B cell (primary cell): ENCODE measurements at regions not wholly inside any gene's neighbourhood (a gene's known extent, or its start where the extent isn't known, plus 50 kb on each side); places are given as distances from the start of the nearest gene placed in this dataset.

Source experiments
- ATAC-seq: fragments of 200-7000 bp; cut with Tn5 transposase; one replicate; pipeline ENCODE4 v1.10.0; 2021; ENCODE audit warnings: low read depth, mild to moderate bottlenecking, moderate number of reproducible peaks, moderate library complexity
- CTCF ChIA-PET: fragments of 350-600 bp; sonication (Branson Sonifier 250); formaldehyde crosslinking; loops from one replicate; lab custom pipeline; 2021; ENCODE audit warnings: antibody characterized with exemption, inconsistent platforms; lab: Charles Lee
- POLR2A ChIA-PET: fragments of 350-600 bp; sonication (Branson Sonifier 250); formaldehyde crosslinking; loops from one replicate; lab custom pipeline; 2021; ENCODE audit warnings: antibody characterized with exemption; lab: Charles Lee
- DNase-seq: peaks from one replicate; pipeline ENCODE4 v3.0.0; 2013
- H2AFZ ChIP-seq: 2 replicates; pipeline ENCODE4 v1.6.1; 2012; ENCODE audit warnings: mild to moderate bottlenecking, low read depth, low read length; ENCODE audit not compliant: insufficient read depth, poor library complexity, severe bottlenecking
- H3K27ac ChIP-seq, 2 donors: 1 replicate in 1 of 2; 2 replicates in 1 of 2; pipeline ENCODE4 v1.5.1; 2012 to 2013; ENCODE audit warnings: low read length in 2 of 2, mild to moderate bottlenecking in 2 of 2, moderate library complexity in 1 of 2
- H3K27me3 ChIP-seq, 4 experiments: fragments of 200-600 bp in 1 of 4; sonication (generic) in 1 of 4; replicated peaks in 1 of 4; 1 replicate in 2 of 4; 2 replicates in 2 of 4; pipeline versions ENCODE4 v1.6.1 to v1.7.0; 2013 to 2016; ENCODE audit warnings: low read length in 3 of 4, mild to moderate bottlenecking in 2 of 4, mixed read lengths in 1 of 4, moderate library complexity in 1 of 4; ENCODE audit not compliant: insufficient read depth in 4 of 4, control insufficient read depth in 3 of 4; ENCODE audit errors: control extremely low read depth in 1 of 4
- H3K36me3 ChIP-seq, 2 experiments: replicated peaks in 1 of 2; 1 replicate in 1 of 2; 2 replicates in 1 of 2; pipeline versions ENCODE4 v1.6.1 to v1.7.1; 2013; ENCODE audit warnings: low read length in 1 of 2; ENCODE audit not compliant: insufficient read depth in 2 of 2, control insufficient read depth in 1 of 2; ENCODE audit errors: control extremely low read depth in 1 of 2, extremely low read depth in 1 of 2
- H3K4me1 ChIP-seq, 2 donors: fragments of 200-600 bp in 1 of 2; sonication (generic) in 1 of 2; 1 replicate in 1 of 2; 2 replicates in 1 of 2; pipeline versions ENCODE4 v1.5.1 to v1.6.1; 2013 to 2017; ENCODE audit warnings: low read length in 2 of 2; ENCODE audit not compliant: control insufficient read depth in 2 of 2, insufficient read depth in 2 of 2
- H3K4me2 ChIP-seq: replicated peaks from 2 replicates; pipeline ENCODE3; 2012; ENCODE audit warnings: mild to moderate bottlenecking, low read depth, low read length; ENCODE audit not compliant: poor library complexity, severe bottlenecking
- H3K4me3 ChIP-seq, 5 experiments: fragments of 200-600 bp in 1 of 5; sonication (generic) in 1 of 5; 1 replicate in 3 of 5; 2 replicates in 2 of 5; pipeline versions ENCODE4 v1.5.1 to v1.7.0; 2011 to 2016; ENCODE audit warnings: low read length in 4 of 5, mild to moderate bottlenecking in 4 of 5, low read depth in 2 of 5, control low read depth in 1 of 5, moderate library complexity in 1 of 5; ENCODE audit not compliant: insufficient read depth in 1 of 5; ENCODE audit errors: control extremely low read depth in 1 of 5, extremely low read depth in 1 of 5
- H3K79me2 ChIP-seq: fragments of 200-600 bp; sonication (generic); one replicate; pipeline ENCODE4 v1.6.0; 2016; ENCODE audit warnings: low read length; ENCODE audit not compliant: control insufficient read depth, insufficient read depth
- H3K9ac ChIP-seq: fragments of 200-600 bp; sonication (generic); 2 replicates; pipeline ENCODE4 v1.6.1; 2017; ENCODE audit warnings: mild to moderate bottlenecking, low read length, moderate library complexity
- H3K9me3 ChIP-seq, 3 donors: one replicate each; pipeline versions ENCODE4 v1.6.1 to v1.7.1; 2013; ENCODE audit warnings: low read length in 2 of 3; ENCODE audit not compliant: control insufficient read depth in 2 of 3, insufficient read depth in 1 of 3; ENCODE audit errors: control extremely low read depth in 1 of 3
- H4K20me1 ChIP-seq: 2 replicates; pipeline ENCODE4 v1.6.0; 2012; ENCODE audit warnings: mild to moderate bottlenecking, low read length; ENCODE audit not compliant: insufficient read depth, control insufficient read depth, poor library complexity, severe bottlenecking
- H3K27ac Mint-ChIP-seq: one replicate; pipeline ENCODE4 v1.8.0; 2021; ENCODE audit warnings: mixed read lengths
- H3K27me3 Mint-ChIP-seq: one replicate; pipeline ENCODE4 v1.8.0; 2021; ENCODE audit warnings: mixed read lengths
- H3K4me1 Mint-ChIP-seq: one replicate; pipeline ENCODE4 v1.8.0; 2021; ENCODE audit warnings: mixed read lengths
- H3K4me3 Mint-ChIP-seq: one replicate; pipeline ENCODE4 v1.8.0; 2021; ENCODE audit warnings: mixed read lengths
- H3K9me3 Mint-ChIP-seq: one replicate; pipeline ENCODE4 v1.8.0; 2022; ENCODE audit warnings: mixed read lengths; ENCODE audit not compliant: insufficient read depth
- CTCF ChIP-seq: fragments of 200-600 bp; IDR thresholded peaks from one replicate; pipeline ENCODE4 v1.8.0; 2022; ENCODE audit warnings: antibody characterized with exemption, mild to moderate bottlenecking
- EZH2 ChIP-seq: IDR thresholded peaks from 2 replicates; pipeline ENCODE4 v1.6.1; 2012; ENCODE audit warnings: borderline replicate concordance, low read depth, mild to moderate bottlenecking, moderate library complexity, low read length; ENCODE audit not compliant: insufficient read depth, poor library complexity, severe bottlenecking
- WGBS: methylation state at CpG from one replicate; pipeline ENCODE4 v1.1.5; 2013; ENCODE audit warnings: missing lambda C conversion rate; ENCODE audit not compliant: insufficient coverage; 5-methylcytosine and 5-hydroxymethylcytosine counted together
- intact Hi-C: fragments of 100-400 bp; cut with micrococcal nuclease; formaldehyde crosslinking; loops from one replicate; pipeline ENCODE4 v1.10.0; 2022

GRCh38 chrX:63934160-63934559, 149.1 kb upstream of the ARHGEF9 start:
- no peaks in the 10 kb centered on the region for H3K9me3 Mint-ChIP-seq
- no CpG with 5 or more reads among the region's 1 CpG for WGBS
- no peak for ATAC-seq
- Histone ChIP-seq H3K4me3 (no peak overlapping the region), H3K27ac (no peak overlapping the region), H2AFZ (no peak overlapping the region), H4K20me1 (no peaks in the 10 kb centered on the region), H3K9ac (no peak overlapping the region), H3K4me2 (no peak overlapping the region), H3K9me3 (peaks cover 0 to 7% (median 0%) of the 10 kb centered on the region in 3 donors), H3K27me3 (no peaks in the 10 kb centered on the region), H3K36me3 (no peaks in the 10 kb centered on the region), H3K79me2 (no peaks in the 10 kb centered on the region), H3K4me1 (no peaks in the 10 kb centered on the region)
- H3K27me3 Mint-ChIP-seq, result no peaks in the 10 kb centered on the region
- TF ChIP-seq CTCF, result no peak
- TF ChIP-seq EZH2, result no peak
- DNase-seq, result no peak
- CTCF ChIA-PET, result no interaction called here
- POLR2A ChIA-PET, result no interaction called here
- no peak overlapping the region for H3K27ac Mint-ChIP-seq
- no peaks in the 10 kb centered on the region for H3K4me1 Mint-ChIP-seq
- H3K4me3 Mint-ChIP-seq, result no peak overlapping the region
- intact Hi-C loops, result no loop called here

- Mint-ChIP-seq H3K27me3 (no peaks in the 10 kb centered on the region), H3K9me3 (no peaks in the 10 kb centered on the region), H3K4me3 (no peak overlapping the region), H3K27ac (no peak overlapping the region), H3K4me1 (no peaks in the 10 kb centered on the region)
- Histone ChIP-seq H2AFZ (no peak overlapping the region), H4K20me1 (no peaks in the 10 kb centered on the region), H3K9ac (no peak overlapping the region), H3K4me2 (no peak overlapping the region), H3K79me2 (no peaks in the 10 kb centered on the region), H3K4me3 (no peak overlapping the region), H3K9me3 (peaks cover 0 to 7% (median 0%) of the 10 kb centered on the region in 3 donors), H3K27ac (no peak overlapping the region), H3K27me3 (no peaks in the 10 kb centered on the region), H3K36me3 (no peaks in the 10 kb centered on the region), H3K4me1 (no peaks in the 10 kb centered on the region)
- no peak for ATAC-seq
- intact Hi-C loops, result no loop called here
- ChIA-PET CTCF (no interaction called here), POLR2A (no interaction called here)
- 88% methylated on average over 6 of the region's 10 CpGs for WGBS
- TF ChIP-seq CTCF (no peak), EZH2 (no peak)
- no peak for DNase-seq
Observed at GRCh38 chrX:63932907-63933306, 147.9 kb upstream of the ARHGEF9 start.
